Right renal cortex interstitium (tissue), 3 donors: ENCODE measurements at regions not wholly inside any gene's neighbourhood (a gene's known extent, or its start where the extent isn't known, plus 50 kb on each side); places are given as distances from the start of the nearest gene placed in this dataset.

ENCODE experiments used
- DNase-seq, 3 donors: peaks; one replicate each; pipeline ENCODE4 v3.0.0-alpha.2; 2013; ENCODE audit warnings: low read depth in 3 of 3, low spot score in 2 of 3

DNA sequence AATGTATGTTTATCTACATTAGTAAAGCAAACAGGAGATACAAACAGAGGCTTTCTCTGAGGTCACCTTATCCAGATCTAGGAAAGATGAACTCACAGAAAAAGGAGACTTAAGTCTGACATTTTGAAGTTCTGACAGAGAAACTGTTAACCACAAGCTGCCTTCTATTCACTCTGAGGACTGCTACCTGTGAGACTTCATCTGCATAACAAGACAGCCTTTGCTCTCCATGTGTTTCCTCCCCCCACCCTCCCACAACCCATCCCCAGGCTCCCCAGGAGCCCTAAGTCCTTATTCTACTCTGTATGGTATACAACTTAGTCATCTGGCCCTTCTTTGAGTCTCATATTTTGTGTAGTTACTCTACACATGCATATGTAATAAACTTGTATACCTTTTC lies 699.0 kb downstream of the FGF9 start:
- no peak for DNase-seq

DNA sequence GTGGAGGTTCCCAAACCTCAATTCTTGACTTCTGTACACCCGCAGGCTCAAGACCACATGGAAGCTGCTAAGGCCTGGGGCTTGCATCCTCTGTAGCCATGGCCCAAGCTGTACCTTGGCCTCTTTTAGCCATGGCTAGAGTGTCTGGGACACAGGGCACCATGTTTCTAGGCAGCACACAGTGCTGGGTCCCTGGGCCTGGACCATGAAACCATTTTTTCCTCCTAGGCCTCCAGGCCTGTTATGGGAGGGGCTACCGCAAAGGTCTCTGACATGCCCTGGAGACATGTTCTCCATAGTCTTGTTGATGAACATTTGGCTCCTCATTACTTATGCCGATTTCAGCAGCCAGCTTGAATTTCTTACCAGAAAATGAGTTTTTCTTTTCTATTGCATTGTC lies 701.4 kb downstream of the FGF9 start:
- DNase-seq: no peak

DNA sequence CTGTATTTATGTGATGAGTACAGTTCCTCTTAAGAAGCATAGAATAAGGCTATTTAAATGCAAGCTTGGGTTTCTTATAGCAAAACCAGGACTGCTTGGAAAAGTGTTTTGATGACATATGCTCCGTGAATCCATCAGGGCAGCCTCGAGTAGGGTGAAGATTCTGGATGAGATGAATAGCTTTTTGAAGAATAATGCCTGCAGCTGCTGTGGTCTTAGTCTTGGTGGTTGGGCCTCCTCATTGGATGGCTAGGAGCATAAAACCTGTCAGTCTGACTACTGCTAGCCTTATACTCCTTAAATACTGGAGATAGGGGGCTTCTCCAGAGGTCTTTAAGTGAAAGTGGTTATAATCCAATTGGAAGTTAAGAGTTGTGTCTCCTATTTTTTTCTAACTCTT lies 704.3 kb downstream of the FGF9 start:
- no peak for DNase-seq

DNA sequence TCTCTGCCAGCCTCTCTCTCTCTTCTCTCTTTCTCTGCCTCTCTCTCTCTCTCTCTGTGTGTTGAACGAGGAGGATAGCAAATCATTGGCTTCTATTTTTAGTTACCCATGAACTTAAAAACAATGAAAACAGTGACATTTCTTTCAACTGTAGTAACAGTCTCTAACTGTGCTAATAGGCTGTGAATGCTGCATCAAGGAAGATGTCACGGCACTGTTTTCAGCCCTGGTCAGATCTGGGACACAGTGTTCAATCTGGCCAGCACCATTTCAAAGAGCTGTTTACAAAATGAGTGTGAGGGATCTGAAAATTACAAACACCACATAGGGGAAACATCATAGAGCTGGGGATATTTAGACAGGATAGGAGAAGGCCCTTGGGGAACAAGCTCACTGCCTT lies 717.0 kb downstream of the FGF9 start:
- no peak for DNase-seq

DNA sequence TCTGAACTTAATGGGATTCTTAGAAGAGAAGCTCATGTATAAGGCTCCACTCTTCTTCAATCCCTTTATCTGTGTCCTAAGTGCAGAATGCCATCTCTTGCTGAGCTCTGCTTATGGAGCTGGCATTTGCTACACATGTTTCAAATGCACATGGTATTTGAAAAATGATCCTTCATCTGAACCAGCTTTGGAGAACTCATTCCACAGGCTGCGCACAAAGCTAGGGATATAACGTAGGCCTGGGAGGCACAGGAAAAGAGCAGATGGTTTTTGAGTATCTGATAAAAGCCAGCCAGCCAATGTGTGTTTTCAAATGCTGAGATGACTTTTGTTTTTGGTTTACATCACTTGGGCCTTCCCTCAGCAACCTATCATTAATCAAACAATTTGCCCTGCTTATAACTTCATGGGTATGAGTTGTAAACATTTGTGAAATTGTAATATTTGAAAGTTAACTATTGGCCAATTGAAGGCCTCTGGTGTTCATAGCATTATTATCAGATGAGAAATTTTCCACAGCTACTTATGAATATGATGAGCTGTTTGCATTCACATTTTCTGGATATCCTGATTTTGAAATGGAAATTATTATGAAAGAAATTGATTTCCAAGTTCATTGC lies 729.0 kb downstream of the FGF9 start:
- no peak for DNase-seq

DNA sequence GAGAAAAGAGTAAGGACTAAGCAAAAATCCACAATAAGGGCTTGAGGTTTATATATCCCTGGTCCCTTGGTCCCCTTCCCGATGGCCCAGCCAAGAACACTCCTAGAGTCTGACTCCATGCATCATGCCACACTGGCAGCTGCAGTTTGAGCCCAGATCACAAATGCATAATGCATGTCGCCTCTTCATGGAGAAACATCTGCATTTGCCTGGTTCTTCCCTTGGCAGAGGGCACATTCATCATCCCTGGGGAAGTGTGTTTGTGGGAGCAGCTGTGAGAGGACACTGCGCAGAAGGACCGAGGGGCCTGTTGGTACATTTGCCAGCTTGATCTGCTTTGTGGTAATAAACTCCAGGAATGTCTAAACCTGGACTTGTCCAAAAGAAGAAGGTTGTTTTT lies 731.8 kb downstream of the FGF9 start:
- DNase-seq: no peak

DNA sequence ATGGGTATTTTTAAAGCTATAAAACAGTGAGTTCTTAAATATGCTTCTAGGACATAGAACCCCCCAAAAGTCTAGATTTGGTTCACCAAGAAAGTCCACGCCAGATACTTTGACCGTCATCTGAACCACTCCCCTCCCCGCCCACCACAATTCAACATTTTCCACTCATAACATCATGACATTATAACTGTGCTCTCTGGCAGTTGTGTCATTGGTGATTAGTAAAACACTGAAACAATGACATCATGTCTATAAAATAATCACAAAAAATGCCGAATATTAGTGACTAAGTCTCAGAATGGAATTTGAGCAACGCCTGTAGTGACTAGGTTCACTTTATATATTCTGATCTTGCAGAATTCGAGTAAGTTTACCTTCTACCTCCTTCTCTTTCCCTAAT lies 732.3 kb downstream of the FGF9 start:
- DNase-seq: no peak

DNA sequence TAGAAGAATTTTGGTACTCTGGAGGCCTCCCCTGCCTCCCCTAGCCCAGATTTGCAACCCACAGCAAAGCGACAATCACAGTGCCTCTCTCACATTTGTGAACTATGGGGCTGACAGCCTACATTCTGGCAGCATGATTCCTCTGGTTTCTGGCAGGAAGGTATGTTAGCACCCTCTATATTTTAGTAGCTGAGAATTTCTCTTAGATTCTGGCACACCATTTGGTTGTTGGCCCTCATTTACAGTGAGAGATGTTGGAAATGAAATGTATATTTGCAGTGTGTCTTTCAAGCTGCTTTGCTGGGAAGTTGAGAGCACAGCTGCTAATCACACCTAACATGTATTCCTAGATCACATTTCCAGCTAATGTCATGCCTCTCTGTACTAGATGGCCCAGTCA lies 735.0 kb downstream of the FGF9 start:
- DNase-seq: no peak

DNA sequence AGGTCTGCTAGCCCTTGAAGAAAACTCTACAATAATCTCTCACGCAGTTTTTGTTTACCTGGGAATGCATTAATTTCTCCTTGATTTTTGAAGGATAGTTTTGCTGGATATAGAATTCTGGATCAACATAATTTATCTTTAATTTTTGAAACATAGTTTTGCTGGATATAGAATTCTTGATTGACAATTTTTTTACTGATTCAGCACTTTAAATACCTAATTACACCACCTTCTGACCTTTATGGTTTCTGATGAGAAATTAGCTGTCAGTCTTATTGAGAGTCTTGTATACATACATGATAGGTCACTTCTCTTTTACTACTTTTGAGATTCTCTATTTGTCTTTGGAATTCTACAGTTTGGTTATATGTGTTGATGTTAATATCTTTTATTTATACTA lies 741.6 kb downstream of the FGF9 start:
- DNase-seq: no peak

DNA sequence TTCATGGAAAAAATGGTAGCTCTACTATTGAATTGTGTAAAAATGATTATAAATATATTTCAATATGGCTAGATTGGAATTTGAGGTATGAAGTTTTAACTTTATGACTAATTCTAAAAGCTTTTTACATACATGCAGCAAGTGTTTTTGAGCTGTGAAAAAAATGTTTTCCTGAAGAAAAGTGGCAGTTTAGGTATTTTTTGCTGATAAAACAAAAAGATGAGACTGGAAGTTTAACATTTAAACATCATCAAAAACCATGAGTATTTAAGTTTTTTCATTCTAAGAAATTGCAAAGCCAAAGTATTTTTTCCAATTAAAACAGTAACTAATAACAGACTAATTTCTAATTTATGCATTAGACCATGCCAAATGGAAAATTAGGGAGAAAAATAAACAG lies 751.1 kb downstream of the FGF9 start:
- DNase-seq: no peak

DNA sequence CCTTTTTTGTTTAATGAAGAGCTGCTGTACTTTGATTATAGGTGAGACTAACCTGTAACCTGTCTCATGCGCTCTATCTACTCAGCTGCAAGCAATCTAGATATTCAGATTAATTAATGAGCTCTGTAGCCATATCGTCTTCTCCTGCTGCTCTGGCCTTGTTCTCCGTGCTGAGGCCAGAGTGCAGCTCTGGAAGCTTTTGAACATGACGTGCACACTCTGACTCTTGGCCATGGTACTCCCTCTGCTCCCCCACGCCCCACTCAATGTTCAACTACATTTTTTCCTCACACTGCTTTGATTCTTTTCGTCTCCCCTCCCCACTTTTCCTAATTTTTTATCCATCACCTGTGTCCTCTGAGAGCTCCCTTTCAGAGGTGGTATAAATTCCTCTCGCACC lies 751.8 kb downstream of the FGF9 start:
- no peak for DNase-seq

DNA sequence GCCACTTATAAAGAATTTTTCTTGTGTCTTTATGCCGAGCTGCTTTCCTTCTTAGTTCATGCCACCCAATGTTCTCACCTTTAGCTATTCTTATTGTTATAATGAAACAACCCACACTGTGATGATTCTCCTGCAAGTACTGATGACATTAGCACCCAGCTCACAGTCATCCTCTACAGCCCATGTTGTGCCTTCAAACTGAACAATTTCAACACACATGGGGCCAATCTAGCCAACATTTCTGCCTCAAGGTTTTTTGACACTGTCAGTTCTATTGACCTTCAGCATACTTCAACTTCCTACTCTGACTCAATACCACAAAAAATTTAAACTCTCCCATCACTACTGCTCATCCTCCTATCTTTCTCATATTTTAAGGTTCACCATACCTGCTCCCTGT lies 752.4 kb downstream of the FGF9 start:
- no peak for DNase-seq

DNA sequence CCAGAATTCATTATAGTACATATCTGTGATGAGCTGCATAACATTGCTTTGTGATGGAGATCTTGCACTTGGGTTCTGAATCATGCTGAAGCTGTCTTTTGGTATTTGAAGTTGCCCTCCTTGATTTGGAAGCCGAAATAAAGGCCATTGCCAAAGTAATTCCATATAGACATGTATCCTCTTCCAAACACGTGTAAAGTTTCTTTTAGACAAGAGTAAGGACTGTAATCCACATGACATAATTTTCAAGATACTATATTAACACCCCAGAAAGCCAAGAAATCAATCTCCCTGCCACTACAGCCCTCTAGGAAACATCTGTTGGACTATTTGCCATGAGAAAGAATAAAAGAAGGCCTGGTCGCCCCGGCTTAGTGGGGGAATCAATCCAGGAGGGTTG lies 754.2 kb downstream of the FGF9 start:
- no peak for DNase-seq

DNA sequence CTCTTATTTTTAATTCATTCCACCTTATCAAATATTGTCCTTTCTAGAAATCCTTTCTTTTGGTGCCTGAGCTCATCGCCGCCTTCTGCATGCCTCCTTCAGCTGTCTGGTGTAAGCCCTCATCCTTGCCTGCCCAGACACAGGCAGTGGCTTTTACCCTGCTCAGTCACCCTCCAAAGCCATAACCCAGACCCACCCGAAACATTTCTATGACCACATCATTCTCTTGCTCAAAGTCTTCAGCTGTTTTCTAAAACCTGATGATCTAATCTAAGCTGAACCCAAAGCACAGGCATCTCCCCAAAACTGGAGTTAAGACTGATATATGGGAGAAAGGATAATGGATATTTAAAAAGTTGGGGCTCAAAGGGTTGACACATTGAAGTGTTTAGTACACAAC lies 753.7 kb upstream of the SGCG start:
- DNase-seq: no peak

DNA sequence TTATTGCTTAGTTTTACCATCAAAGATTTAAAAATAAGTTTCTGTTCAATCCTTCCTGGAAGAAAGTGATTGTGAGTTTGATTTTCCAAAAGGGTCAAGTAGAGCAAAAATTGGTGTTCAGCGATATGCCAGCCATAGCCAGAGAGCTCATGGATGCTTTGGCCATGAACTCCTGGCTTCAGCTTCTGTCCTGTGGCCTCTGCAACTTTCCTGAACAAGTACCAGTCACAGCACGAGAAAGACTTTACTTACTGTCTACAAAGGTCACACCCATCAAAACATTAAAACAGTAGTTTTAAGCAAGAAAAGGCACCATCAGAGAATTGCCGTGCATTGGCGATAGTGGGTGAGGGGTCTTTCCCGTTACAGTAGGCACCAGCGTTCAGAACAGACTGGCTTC lies 753.0 kb upstream of the SGCG start:
- DNase-seq: no peak

DNA sequence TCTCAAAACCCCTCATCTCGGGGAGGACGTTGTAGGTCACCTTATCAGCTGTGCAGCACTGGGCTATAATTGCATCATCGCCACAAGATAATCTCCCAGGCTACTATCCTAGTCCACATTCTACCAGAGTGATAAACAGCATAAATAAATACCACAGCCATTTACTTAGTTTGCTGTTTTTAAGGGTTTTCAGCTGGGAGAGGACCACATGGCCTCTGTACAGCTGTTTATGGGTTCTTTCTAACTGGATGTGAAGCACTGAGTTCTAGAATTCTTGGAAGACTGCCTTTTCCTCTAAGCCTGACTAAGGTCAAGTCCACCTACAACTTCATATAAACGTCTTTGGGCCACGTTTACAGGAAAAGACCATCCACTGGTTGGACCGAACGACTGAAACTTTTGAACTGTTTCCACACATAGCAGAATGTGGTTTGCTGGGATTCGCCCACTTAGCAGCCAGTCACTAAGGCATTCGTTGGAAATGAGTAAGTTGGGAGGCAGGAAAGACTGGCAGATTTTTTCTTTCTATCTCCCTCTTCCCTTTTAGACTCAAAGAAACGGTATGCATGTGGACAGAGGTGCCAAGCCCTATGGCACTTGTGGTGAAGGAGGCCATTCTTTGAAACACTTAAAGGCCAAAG lies 752.5 kb upstream of the SGCG start:
- DNase-seq: no peak

DNA sequence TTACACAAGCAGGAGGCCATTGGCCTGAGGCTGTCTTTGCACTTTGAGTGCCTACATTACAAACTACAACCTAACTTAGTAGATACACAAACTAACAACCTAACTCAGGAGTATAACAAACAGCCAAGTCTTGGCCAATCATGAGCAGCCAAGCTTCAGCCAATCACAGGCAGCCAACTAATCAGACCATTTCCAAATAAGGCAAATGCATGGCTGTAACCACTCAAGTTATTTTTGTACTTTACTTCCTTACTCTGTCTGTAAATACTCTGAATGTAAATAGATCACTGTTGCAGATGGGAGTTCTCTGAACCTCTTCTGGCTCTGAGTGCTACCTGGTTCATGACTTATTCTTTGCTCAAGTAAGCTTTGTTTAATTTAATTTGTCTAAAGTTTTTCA lies 748.1 kb upstream of the SGCG start:
- DNase-seq: no peak

DNA sequence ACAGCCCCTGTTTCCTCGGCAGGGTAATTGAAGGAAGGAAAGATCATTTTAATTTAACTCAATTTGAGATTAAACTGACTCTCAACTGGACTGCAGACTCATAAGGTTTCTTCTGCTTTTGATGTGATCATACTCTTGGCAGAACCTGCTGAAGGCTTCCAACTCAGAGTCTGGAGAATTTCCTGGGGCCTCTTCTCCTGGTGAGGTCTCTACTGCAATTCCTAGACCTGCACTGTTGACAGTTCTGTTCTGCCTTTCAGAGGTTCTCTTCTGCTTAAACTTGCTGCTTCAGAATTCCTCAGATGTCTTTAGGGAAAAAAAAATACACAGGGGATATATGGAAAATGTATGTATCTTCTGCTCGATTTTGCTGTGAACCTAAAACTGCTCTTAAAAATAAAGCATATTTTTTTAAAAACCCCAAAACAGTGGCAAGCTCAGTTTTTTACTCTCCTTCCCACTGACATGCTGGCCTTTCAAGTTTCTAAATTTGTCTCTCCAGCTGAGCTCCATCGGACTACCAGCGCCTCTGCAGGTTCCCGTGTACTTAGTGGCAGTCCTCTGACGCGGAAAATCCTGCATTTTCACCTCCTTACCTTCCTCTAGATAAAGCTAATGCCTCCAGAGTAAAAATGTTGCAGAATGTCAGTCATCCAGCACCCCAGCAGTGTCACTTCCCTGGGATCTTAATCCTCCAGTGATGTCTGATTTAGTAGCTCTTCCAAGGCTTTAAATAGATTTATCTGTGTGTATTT lies 733.5 kb upstream of the SGCG start:
- DNase-seq: no peak

DNA sequence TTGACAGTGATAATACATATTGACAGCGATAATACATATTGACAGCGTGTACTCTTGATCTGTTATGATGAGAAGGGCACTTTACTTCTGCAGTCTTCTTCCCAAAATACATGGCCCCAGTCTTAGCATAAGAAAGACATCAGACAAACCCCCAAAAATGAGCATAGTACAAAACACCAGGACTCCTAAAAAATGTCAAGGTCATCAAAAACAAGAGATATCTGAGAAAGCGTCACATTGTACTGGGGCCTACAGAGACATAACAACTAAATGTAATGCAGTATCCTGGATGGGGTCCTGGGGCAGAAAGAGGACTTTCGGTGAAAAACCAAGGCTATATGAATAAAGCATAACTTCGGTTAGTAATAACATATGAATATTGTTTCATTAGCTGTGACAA lies 731.5 kb upstream of the SGCG start:
- DNase-seq: no peak

DNA sequence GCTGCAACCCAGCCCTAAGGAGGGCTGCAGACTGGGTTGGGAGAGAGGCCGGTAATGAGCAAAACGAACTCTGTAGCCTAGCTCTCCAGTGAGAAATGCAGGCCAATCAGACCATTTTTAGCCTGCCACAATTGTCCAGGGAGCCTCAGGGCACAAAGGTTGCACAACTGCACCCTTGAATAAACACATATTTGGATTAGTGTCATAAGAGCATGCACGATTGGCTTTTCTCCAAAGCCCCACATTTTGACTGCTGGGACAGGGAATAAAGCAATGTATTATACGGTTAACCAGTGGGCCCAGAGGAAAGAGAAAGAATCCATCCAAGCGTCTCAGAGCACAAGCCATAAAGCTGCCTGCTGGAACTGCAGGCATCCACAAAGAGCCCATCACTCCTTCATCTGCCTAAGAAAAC lies 729.4 kb upstream of the SGCG start:
- peak in 1 of 3 donors; percentile 12 for DNase-seq

DNA sequence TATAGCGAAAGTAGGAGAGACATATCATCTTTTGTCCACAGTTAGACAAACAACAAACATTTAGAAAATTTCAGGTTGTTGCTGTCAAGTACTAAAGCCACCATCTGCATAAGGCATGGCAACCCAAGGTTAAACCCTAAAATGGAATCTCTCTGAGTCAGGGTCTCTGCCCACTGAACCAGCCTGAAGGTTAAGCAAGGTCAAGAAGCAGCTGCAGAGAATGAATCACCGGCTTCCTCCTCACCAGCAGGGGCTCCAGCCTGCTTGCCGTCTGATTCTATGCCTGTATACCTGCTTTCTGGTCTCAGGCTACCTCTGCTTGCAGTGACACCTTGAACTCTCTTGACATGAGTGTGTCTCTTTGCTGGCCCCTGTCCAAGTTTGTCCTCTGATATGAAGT lies 726.2 kb upstream of the SGCG start:
- no peak for DNase-seq

DNA sequence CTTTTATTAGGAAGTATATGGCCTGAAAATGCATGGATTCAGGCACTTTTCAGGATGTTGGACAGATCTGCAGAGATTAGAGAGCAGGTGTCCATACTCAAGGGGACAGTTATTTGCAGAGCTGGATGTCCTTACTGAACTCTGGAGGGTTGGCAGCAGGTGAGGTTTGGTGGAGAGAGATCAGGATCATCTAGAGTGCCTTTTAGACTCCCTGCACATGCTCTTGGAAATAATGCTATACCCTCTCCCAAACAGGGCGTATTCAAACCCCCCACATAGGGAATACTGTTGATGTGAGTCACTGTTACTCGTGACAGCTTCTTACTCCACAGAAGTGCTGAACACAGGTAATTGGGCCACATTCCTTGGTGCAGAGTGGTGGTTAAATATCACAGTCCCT lies 725.7 kb upstream of the SGCG start:
- no peak for DNase-seq
